NCI-H187 (cell line): ENCODE measurements at regions not wholly inside any gene's neighbourhood (a gene's known extent, or its start where the extent isn't known, plus 50 kb on each side); places are given as distances from the start of the nearest gene placed in this dataset.
"Not testable (repeated sequence)": the region's sequence is repeated elsewhere in the genome, so short reads cannot be mapped to it uniquely, and the experiment has no call there.

Experiments
- DNase-seq, 2 experiments: peaks; one replicate each; lab custom pipeline; 2025; lab: John Stamatoyannopoulos, UW

DNA sequence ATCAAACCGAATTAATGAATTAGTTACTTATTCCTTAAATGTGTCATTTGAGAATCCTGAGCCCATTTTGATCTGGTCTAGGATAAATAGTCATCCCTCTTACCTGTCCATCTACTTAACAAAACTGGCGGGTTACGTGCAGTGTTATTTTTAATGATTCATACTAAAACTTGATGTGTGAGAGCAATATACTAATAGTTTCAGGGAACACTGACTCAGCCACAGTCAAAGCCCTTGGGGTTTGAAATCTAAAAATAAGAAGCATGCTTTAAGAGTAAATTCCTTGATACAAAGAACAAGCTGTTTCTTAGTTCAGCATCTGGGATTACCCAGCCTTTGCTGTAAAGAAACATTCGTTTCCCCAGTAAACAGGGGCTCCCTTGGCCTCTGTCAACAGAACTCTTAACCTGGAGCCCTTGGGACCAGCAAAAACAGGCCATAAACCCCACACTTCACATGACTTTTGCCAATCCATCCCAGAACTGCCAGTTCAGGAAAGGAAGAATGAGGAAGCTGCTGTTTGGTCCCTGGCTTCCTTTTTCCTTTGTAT lies 370.6 kb upstream of the IGFBP3 start:
- DNase-seq = no peak

DNA sequence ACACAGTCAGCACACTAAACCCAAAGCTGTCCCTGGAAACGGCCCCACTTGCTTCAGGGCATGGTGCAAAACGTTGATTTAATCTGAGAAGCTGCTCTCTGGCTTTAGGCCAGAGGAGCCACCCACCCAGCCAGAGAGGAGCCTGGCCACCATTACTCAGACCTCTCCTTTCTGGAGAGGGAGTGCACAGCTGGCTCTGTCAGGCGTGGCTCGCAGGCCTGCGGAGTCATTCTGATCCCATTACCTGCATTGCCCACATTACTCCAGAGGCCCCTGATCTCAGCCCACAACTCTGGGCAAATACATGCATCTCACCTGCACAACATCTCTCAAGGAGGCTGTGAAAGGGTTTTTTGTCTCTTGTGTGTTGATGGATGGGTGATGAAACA lies 370.0 kb upstream of the IGFBP3 start:
- no peak for DNase-seq

- no peak for DNase-seq
Observed at GRCh38 chr7:46290374-46291049, 369.4 kb upstream of the IGFBP3 start.

DNA sequence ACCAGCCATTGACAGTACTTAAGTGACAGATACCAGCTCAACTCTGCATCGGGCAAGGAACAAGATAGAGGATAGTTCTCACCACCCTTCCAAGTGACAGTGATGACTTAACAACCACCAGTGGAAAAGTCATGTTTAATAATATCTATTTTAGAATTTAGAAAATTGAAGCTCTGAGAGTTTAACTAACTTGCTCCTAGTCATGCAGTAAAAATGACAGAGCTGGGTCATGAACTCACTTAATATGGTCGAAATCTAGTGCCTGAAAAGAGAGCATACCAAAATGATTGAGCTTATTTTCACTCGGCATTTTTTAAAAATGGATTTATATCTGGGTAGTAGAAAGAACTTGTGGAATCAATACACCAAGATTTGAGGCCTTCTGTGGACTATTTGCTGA lies 367.8 kb upstream of the IGFBP3 start:
- DNase-seq = no peak

DNA sequence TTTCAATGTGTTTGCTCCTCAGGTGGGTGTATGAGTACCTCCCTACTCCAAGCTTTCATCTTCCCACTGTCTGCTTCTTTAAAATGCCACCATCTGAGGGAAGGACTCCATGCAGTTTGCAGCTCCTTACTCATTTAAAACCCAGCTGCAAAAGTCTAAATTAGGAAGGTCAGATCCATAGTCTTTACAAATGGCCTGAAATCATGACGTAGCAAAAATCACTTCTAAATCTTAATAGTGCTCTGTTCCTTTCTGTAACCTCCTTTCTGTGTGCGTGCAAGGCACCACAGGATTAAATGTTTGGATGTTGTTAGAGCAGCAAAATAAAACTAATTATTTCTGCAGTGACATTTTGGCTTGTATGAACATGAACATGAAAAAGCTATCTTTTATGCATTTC lies 366.9 kb upstream of the IGFBP3 start:
- DNase-seq = no peak

- no peak for DNase-seq
Observed at GRCh38 chr7:46286957-46287356, 365.9 kb upstream of the IGFBP3 start.

DNA sequence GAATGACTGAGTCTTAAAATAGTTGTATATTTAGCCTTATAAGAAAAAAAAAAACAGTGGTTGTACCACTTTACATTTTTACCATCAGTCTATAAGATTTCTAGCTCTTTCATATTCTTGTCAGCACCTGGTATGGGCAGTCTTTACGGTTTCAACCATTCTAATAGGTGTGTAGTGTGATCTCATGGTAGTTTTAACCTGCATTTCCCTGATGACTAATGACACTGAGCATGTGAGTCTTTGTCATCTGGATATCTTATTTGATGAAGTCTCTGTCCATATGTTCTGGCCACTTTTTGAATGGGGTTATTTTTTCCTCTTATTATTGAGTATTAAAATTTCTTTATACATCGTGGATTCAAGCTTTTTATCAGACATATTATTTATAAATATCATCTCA lies 365.3 kb upstream of the IGFBP3 start:
- no peak for DNase-seq

- DNase-seq = no peak
Observed at GRCh38 chr7:46285878-46286277, 364.8 kb upstream of the IGFBP3 start.

DNA sequence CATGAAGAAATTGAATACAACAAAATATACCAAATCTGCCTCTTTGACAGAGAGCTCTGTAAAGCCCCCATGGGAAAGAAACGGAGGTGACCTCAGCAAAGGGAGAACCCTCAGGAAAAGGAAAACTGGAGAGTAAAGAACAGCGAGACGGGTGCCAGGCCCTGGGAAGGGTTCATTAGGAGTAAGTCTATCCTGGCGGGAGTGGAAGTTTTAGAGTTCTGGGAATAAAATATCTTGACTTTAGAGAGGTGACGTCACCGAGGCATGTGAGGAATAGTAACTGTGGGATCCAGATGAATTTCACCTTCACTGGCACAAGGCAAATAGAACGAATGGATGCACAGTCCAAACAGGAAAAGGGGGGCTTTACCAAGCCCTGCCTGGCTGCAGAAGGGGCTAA lies 362.8 kb upstream of the IGFBP3 start:
- DNase-seq = no peak

GRCh38 chr7:46282155-46282554 lies 361.1 kb upstream of the IGFBP3 start:
- DNase-seq = no peak

DNA sequence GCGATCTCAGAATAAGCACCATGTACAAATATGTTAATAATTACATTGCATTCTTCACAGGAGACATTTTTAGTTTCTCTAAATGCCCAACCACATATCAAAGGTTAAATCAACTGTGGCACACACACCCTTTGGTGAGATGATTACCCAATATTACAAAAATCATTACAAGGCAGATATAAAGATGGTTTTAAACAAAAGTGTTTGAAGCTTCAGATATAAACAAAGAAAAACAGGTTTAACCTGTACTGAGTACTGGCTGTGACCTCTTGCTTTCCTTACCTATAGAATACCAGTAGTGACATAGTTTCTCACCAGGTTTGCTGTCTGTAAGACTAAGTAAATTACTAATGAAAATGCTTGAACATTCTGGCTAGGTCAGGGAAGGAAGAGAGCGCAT lies 360.0 kb upstream of the IGFBP3 start:
- no peak for DNase-seq

DNA sequence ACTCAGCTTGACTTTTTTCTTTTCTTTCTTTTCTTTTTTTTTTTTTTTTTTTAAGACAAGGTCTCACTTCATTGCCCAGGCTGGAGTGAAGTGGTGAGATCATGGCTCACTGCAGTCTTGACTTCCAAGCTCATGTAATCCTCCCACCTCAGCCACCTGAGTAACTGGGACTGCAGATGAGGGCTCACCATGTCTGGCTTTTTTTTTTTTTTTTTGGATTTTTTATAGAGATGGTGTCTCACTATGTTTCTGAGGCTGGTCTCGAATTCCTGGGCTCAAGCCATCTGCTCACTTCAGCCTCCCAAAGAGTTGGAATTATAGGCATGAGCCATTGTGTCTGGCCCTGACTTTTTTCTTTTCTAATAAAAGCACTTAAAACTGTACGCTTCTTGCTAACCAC lies 358.2 kb upstream of the IGFBP3 start:
- DNase-seq = no peak

DNA sequence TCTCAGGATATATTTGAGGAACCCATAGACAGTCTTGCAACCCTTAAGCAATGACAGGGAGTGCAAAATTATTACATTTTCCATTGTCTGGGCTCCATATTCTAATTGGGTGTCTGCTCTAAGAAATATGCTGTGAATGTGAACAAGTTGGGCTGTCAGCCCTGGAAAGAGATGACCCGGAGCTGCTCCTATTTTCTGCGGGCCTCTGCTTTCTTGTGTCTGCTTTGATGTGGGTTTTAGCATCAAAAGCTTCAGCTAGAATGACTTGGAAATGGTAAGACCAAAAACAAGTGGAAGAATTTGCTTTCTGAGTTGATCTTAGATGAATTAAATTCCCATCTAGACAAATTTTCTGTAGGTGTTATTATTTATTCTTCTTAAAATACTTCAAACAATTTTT lies 343.6 kb upstream of the IGFBP3 start:
- no peak for DNase-seq

- DNase-seq = not testable (repeated sequence)
Observed at GRCh38 chr7:46261638-46262037, 340.6 kb upstream of the IGFBP3 start.

- no peak for DNase-seq
Observed at GRCh38 chr7:46259947-46260346, 338.9 kb upstream of the IGFBP3 start.

GRCh38 chr7:46257761-46258448 lies 336.8 kb upstream of the IGFBP3 start:
- no peak for DNase-seq

GRCh38 chr7:46256870-46257661 lies 336.0 kb upstream of the IGFBP3 start:
- no peak for DNase-seq

GRCh38 chr7:46253520-46253919 lies 332.4 kb upstream of the IGFBP3 start:
- DNase-seq = no peak

- DNase-seq = no peak
Observed at GRCh38 chr7:46247664-46248063, 326.6 kb upstream of the IGFBP3 start.

GRCh38 chr7:46245586-46246111 lies 324.6 kb upstream of the IGFBP3 start:
- DNase-seq = no peak

- no peak for DNase-seq
Observed at GRCh38 chr7:46244757-46245156, 323.7 kb upstream of the IGFBP3 start.

GRCh38 chr7:46243406-46243805 lies 322.3 kb upstream of the IGFBP3 start:
- DNase-seq = no peak

GRCh38 chr7:46239846-46240245 lies 318.8 kb upstream of the IGFBP3 start:
- DNase-seq = no peak
